ENCODE measurements at regions not wholly inside any gene's neighbourhood (a gene's known extent, or its start where the extent isn't known, plus 50 kb on each side); places are given as distances from the start of the nearest gene placed in this dataset.

GRCh38 chr4:145299380-145300076 is 119.1 kb upstream of the OTUD4 start:
- no peak for FAIRE-seq

GRCh38 chr4:145298885-145299284 is 118.5 kb upstream of the OTUD4 start:
- DNase-seq (ENCODE audit: insufficient read length, low spot score), result no peak
- no peak for FAIRE-seq

More at GRCh38 chr4:145299380-145300076, 119.1 kb upstream of the OTUD4 start:
- DNase-seq (ENCODE audit: insufficient read length, low spot score), result peak; percentile 10

GRCh38 chr4:145297556-145297955 is 117.2 kb upstream of the OTUD4 start:
- FAIRE-seq, result no peak
- no peak for DNase-seq (ENCODE audit: insufficient read length, low spot score)

GRCh38 chr4:145295547-145295946 is 115.2 kb upstream of the OTUD4 start:
- no peak for DNase-seq (ENCODE audit: insufficient read length, low spot score)
- no peak for FAIRE-seq

DNA sequence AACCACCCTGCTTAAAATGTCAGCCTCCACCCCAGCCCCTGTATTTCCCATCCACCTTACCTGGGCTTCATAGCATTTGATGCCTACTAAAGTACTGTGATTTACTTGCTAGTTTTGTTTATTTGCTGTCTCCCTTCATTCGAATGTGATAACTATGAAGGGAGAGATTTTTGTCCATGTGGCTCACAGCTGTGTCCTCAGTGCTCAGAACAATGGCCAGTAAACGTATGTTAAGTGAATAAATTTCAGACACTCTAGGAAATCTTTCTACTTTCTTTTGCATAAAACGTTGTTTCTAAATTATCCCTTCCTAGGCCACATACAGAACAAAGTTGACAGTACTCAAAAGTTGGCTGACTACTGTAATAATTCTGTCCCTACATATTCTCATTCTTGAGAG is 114.7 kb upstream of the OTUD4 start:
- no peak for DNase-seq (ENCODE audit: insufficient read length, low spot score)
- no peak for FAIRE-seq

DNA sequence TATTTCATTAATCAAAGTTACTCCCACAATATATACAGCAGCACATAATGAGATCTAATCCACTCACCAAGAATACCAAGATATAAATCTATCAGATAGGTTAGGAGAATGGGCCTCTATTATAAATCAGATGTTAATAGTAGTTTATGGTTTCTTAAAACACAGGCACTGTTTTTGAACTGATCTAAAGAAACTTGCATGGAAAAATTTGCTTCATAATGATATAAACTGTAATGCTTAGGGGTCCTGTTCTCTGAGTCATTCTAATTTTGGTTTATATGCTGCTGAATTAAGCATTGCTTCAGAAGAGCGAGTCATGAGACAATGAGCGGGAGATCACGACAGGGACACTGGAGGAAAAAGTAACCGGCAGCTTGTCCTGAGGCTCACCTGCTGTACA is 113.3 kb upstream of the OTUD4 start:
- no peak for FAIRE-seq
- DNase-seq (ENCODE audit: insufficient read length, low spot score), result no peak

GRCh38 chr4:145290955-145291354 is 110.6 kb upstream of the OTUD4 start:
- FAIRE-seq, result no peak
- DNase-seq (ENCODE audit: insufficient read length, low spot score), result no peak

DNA sequence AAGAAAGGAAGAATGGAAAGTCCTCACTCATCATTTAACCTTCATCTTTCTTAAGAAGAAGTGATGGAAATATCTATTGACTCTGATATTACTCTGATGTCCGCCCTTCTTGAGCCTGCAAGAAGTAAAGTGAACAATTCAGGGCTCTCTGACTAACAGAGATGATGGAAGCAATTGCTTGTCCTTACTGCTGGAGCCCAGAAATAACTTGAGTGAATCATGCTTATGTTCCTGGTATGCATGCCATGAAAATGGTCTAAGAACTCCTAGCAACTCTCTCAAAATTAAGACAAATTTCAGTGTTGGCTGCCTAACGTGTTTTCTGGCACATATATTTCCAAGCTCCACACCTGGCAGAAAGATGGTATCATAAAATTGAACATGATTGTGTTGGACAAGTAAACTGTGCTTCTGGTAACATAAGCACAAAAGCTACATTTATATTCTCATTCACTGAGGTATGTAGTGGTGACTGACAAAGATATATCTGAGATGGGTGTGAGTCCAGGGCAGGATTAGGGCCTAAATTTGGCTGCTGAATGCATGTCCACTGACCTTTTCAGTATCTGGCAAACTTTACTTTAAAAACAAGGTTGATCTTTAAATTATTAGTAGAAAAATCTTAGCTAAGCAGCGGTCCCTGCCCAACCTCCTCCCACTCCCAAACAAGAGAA is 109.2 kb upstream of the OTUD4 start:
- DNase-seq (ENCODE audit: insufficient read length, low spot score), result no peak
- FAIRE-seq, result no peak

GRCh38 chr4:145287351-145287750 is 107.0 kb upstream of the OTUD4 start:
- DNase-seq (ENCODE audit: insufficient read length, low spot score), result no peak
- FAIRE-seq, result no peak

- DNase-seq (ENCODE audit: insufficient read length, low spot score), result no peak
- no peak for FAIRE-seq
Measured at GRCh38 chr4:145285928-145286327, 105.5 kb upstream of the OTUD4 start.

GRCh38 chr4:145283909-145284308 is 103.5 kb upstream of the OTUD4 start:
- FAIRE-seq, result no peak

GRCh38 chr4:145281951-145282350 is 101.6 kb upstream of the OTUD4 start:
- FAIRE-seq, result no peak
- DNase-seq (ENCODE audit: insufficient read length, low spot score), result no peak

More at GRCh38 chr4:145283909-145284308, 103.5 kb upstream of the OTUD4 start:
- DNase-seq (ENCODE audit: insufficient read length, low spot score), result no peak

- FAIRE-seq (no peak), DNase-seq (ENCODE audit: insufficient read length, low spot score) (no peak)
Measured at GRCh38 chr4:145281224-145281623, 100.8 kb upstream of the OTUD4 start.

- FAIRE-seq (no peak), DNase-seq (ENCODE audit: insufficient read length, low spot score) (no peak)
Measured at GRCh38 chr4:145280541-145280940, 100.2 kb upstream of the OTUD4 start.

- DNase-seq (ENCODE audit: insufficient read length, low spot score), result peak; percentile 8
- no peak for FAIRE-seq
Measured at GRCh38 chr4:145279122-145279960, 99.0 kb upstream of the OTUD4 start.

GRCh38 chr4:145278341-145279121 is 98.1 kb upstream of the OTUD4 start:
- no peak for DNase-seq (ENCODE audit: insufficient read length, low spot score)
- no peak for FAIRE-seq

GRCh38 chr4:145277011-145277410 is 96.6 kb upstream of the OTUD4 start:
- no peak for FAIRE-seq
- DNase-seq (ENCODE audit: insufficient read length, low spot score), result no peak

GRCh38 chr4:145276050-145276449 is 95.7 kb upstream of the OTUD4 start:
- no peak for DNase-seq (ENCODE audit: insufficient read length, low spot score)
- no peak for FAIRE-seq

DNA sequence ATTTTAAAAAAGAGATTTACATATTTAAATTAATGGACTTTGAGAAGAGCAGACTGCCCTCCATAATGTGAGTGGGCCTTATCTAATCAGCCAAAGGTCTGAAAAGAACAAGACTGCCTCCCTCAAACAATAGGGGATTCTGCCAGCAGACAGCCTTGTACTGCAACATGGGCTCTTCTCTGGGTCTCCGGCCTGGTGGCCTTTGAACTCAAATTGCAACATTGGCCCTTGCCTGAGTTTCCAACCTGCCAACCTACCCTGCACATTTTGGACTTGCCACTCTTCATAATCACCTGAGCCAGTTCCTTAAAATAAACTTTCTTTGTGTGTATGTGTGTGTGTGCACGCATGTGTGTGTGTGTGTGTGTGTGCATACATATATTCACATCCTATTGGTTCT is 90.8 kb upstream of the OTUD4 start:
- FAIRE-seq, result no peak
- DNase-seq (ENCODE audit: insufficient read length, low spot score), result no peak

DNA sequence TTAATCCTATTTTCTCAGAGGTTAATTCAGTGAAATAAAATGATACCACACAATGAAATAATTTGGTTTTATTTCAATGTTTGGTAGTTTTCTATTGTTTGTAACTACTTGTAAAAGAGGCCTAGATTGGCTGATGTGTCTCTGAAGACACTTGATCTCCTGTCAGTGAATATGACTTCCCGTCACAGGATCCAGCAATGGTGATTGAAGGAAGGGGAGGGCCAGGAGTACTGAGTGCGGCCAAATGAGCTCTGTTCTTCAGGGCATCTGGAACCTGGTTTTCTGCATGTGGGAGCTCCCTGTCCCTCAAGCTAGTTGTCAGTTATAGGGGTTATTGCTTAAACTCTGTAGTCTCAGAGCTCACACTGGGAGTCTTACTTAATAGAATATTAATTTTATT is 86.5 kb upstream of the OTUD4 start:
- no peak for DNase-seq (ENCODE audit: insufficient read length, low spot score)
- FAIRE-seq, result no peak

DNA sequence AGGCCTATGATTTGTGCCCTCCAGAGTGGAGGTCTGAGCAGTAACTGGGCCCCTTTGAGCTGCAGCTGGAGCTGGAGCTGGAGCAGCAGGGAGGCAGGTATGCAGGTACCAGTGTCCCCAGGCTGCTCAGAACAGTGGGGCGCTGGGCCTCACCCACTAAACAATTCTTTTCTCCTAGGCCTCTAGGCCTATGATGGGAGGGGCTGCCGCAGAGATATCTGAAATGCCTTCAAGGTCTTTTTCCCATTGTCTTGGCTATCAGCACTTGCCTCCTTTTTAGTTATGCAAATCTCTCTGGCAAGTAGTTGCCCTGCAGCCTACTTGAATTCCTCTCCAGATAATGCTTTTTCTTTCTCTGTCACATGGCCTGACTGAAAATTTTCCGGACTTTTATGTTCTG is 79.7 kb upstream of the OTUD4 start:
- FAIRE-seq, result no peak
- DNase-seq (ENCODE audit: insufficient read length, low spot score), result no peak

Measured in HTR-8/SVneo (cell line).